ENCODE measurements at regions not wholly inside any gene's neighbourhood (a gene's known extent, or its start where the extent isn't known, plus 50 kb on each side); places are given as distances from the start of the nearest gene placed in this dataset.
"Not testable (repeated sequence)": the region's sequence is repeated elsewhere in the genome, so short reads cannot be mapped to it uniquely, and the experiment has no call there.

DNA sequence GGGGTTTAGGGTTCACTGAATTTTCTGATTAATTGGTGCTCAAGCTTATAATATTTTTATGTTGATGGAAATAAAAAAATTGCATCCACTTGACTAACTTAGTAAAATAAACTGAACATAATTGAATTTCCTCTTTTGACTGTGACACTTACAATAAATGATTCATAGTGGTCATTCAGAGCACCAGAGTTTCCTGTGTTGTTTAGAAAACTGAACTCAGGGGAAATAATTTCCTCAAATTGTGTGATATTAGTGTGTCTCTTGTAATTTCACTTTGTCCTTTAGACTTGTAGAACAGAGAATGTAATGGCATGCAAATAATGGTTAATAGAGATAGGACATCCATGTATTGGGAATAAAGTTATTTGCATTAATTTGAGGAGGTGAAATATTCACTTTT, 319.7 kb upstream of the MAN1A1 start:
- no peak for DNase-seq (ENCODE audit: low read depth)
- TF ChIP-seq, protein P1, sequence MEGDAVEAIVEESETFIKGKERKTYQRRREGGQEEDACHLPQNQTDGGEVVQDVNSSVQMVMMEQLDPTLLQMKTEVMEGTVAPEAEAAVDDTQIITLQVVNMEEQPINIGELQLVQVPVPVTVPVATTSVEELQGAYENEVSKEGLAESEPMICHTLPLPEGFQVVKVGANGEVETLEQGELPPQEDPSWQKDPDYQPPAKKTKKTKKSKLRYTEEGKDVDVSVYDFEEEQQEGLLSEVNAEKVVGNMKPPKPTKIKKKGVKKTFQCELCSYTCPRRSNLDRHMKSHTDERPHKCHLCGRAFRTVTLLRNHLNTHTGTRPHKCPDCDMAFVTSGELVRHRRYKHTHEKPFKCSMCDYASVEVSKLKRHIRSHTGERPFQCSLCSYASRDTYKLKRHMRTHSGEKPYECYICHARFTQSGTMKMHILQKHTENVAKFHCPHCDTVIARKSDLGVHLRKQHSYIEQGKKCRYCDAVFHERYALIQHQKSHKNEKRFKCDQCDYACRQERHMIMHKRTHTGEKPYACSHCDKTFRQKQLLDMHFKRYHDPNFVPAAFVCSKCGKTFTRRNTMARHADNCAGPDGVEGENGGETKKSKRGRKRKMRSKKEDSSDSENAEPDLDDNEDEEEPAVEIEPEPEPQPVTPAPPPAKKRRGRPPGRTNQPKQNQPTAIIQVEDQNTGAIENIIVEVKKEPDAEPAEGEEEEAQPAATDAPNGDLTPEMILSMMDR (IDR thresholded peaks at IDR 0.05; ENCODE audit: low read depth, low read length, missing control alignments), result no peak
- no peak overlapping the region for H3K4me3 ChIP-seq (ENCODE audit: low read depth, low read length)

DNA sequence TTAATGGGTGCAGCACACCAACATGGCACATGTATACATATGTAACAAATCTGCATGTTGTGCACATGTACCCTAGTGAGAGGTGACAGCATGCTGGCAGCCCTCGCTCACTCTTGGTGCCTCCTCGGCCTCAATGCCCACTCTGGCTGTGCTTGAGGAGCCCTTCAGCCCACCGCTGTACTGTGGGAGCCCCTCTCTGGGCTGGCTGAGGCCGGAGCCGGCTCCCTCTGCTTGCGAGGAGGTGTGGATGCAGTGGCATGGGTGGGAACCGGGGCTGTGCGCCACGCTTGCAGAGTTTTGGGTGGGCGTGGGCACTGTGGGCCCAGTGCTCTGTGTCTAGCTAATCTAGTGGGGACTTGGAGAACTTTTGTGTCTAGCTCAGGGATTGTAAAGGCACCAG, 315.9 kb upstream of the MAN1A1 start:
- H3K4me3 ChIP-seq (ENCODE audit: low read depth, low read length); DNase-seq (ENCODE audit: low read depth): not testable (repeated sequence)

DNA sequence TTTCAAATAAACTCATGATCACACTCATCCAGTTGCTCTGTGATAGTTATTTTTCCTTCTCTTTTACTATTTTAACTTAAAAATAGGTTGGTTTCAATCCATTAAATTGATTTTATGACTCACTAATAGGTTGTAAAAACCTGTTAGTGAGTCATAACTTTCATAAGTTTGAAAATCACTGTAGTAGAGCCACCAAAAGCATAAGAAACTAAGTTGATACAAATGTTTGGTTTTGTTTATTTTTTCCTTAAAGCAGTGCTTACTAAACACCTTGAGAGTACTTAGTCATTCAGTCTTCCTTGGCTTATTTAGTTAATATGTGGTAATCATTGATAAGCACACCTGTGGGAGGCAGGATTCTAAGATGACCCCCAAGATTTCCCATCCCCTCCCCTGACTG, 312.1 kb upstream of the MAN1A1 start:
- TF ChIP-seq, protein P1 (IDR thresholded peaks at IDR 0.05; ENCODE audit: low read depth, low read length, missing control alignments), result no peak
- no peak overlapping the region for H3K4me3 ChIP-seq (ENCODE audit: low read depth, low read length)
- DNase-seq (ENCODE audit: low read depth), result no peak

DNA sequence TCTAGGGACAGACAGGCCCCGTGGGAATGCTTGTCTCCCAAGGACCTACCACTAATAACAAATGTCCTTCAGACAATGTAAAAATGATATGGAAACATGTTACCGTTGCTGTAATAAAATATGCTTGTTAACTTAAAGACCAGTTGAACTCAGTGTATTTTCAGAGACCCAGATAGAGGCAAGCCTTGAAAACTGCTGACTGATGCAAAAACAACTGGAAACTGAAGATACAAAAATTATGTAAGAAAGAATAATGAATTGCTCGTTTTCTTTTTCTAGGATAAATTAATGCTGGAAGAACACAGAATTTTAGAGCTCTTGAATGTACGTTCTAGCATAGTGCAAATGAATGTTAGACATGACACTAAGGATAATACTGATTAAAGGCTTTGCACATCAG, 311.5 kb upstream of the MAN1A1 start:
- no peak overlapping the region for H3K4me3 ChIP-seq (ENCODE audit: low read depth, low read length)
- no peak for DNase-seq (ENCODE audit: low read depth)
- TF ChIP-seq, protein P1 (IDR thresholded peaks at IDR 0.05; ENCODE audit: low read depth, low read length, missing control alignments), result no peak

DNA sequence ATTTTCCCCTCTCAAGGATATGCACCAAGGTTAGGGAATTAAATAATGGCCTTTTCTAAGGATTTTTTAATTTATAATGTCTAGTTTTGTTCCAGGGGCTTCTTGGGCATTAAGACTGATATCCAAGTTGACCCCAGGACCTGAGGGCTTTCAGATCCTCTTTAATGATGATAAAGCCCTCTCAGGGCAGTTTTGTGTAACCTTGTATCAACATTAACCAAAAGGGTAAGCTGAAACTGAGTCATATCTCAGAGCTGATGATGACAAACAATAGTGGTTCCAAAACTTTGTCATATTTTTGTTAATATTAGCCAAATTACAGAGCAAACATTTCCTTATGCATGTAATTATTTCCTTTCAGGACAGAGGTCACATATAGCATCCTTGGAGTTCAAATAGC, 309.4 kb upstream of the MAN1A1 start:
- DNase-seq (ENCODE audit: low read depth), result no peak
- H3K4me3 ChIP-seq (ENCODE audit: low read depth, low read length), result no peak overlapping the region
- TF ChIP-seq, protein P1 (IDR thresholded peaks at IDR 0.05; ENCODE audit: low read depth, low read length, missing control alignments), result no peak

DNA sequence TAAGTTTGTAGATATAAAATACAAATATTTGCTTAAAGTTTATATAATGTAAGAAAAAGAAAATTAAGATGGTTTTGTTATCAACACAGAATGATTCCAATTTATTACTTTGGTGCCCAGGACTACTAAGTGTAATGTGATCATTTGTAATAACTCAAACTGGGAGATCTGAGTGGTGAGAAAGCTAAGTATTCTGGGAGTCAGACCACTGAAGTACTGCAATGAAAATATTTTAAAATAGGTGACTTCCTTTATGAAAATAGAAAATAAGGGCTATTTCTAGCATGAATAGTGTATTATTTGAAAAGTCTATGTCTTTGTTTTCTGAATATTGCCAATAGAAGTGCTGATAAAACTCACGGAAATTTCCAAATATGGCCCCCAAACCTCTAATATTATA, 305.6 kb upstream of the MAN1A1 start:
- H3K4me3 ChIP-seq (ENCODE audit: low read depth, low read length), result no peak overlapping the region
- no peak for DNase-seq (ENCODE audit: low read depth)
- TF ChIP-seq, protein P1 (IDR thresholded peaks at IDR 0.05; ENCODE audit: low read depth, low read length, missing control alignments), result no peak

DNA sequence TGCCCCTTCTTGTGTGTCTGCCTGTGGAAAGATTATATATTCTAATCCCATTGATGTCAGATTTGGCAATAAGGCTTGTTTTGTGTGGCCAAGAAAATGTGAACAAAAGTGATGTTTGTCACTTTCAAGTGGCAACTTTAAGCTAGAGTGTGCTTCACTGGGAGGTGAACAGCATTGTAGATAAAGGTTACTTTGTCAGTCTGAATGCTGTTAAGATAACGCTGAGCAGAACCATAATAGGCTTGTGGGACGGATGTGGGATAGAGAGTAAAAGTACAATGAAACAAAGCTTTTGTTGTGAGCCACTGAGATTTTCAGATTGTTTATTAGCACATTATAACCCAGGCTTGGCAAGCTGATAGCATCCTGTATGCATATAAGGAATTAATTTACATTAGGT, 303.8 kb upstream of the MAN1A1 start:
- TF ChIP-seq, protein P1 (IDR thresholded peaks at IDR 0.05; ENCODE audit: low read depth, low read length, missing control alignments), result no peak
- no peak overlapping the region for H3K4me3 ChIP-seq (ENCODE audit: low read depth, low read length)
- no peak for DNase-seq (ENCODE audit: low read depth)

DNA sequence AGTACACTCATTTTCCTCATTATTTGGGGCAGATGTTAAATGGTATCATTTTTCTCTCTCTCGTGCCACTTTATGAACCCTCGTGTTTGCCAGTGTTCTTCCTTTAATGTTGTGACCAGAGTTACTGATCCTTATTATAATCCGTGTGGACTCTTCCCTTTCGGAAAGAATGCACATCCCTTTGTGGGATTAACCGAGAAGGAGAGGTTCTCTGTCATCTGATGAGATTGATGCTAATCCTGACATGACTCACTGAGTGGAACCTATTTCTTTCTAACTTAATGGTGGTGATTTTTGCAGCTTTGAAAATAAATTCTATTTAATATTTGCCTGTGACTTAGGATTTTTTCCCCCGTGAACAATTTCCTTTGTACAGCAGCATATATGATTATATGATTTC, 300.0 kb upstream of the MAN1A1 start:
- TF ChIP-seq, protein P1 (IDR thresholded peaks at IDR 0.05; ENCODE audit: low read depth, low read length, missing control alignments), result no peak
- no peak for DNase-seq (ENCODE audit: low read depth)
- no peak overlapping the region for H3K4me3 ChIP-seq (ENCODE audit: low read depth, low read length)
